HG03159 (cell line): ENCODE measurements at regions not wholly inside any gene's neighbourhood (a gene's known extent, or its start where the extent isn't known, plus 50 kb on each side); places are given as distances from the start of the nearest gene placed in this dataset.
"Not testable (repeated sequence)": the region's sequence is repeated elsewhere in the genome, so short reads cannot be mapped to it uniquely, and the experiment has no call there.

Source experiments
- ATAC-seq: cut with Tn5 transposase; IDR thresholded peaks from one replicate; pipeline ENCODE4 v1.9.1; 2021; ENCODE audit warnings: mild to moderate bottlenecking, moderate library complexity; ENCODE audit not compliant: unreplicated experiment

GRCh38 chr2:129492548-129492947 is 486.9 kb upstream of the RAB6C start:
- no peak for ATAC-seq

- ATAC-seq = no peak
Measured at GRCh38 chr2:129499747-129500146, 479.7 kb upstream of the RAB6C start.

GRCh38 chr2:129502781-129503180 is 476.7 kb upstream of the RAB6C start:
- ATAC-seq = no peak

- no peak for ATAC-seq
Measured at GRCh38 chr2:129504646-129505045, 474.8 kb upstream of the RAB6C start.

- ATAC-seq = no peak
Measured at GRCh38 chr2:129518937-129519336, 460.5 kb upstream of the RAB6C start.

GRCh38 chr2:129532158-129532557 is 447.3 kb upstream of the RAB6C start:
- ATAC-seq = not testable (repeated sequence)

DNA sequence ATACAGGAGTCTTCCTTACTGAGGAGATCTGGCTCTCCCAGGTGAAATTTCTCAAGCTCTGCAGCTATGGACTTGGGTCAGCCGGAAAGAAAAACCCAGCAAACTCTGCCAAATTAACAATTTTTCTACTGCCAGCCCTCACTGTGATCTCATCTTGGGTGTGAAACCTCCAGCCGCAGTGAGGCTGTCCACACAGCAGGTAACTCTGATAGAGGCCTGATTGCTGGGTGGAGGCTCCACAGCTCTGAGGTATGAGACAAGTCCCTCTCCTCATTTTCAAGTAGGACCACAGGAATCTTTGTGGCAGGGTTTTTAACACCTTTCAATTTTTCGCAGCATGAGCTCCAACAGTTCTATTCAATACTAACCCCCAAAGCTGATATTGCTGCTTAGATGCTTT is 430.6 kb upstream of the RAB6C start:
- no peak for ATAC-seq

DNA sequence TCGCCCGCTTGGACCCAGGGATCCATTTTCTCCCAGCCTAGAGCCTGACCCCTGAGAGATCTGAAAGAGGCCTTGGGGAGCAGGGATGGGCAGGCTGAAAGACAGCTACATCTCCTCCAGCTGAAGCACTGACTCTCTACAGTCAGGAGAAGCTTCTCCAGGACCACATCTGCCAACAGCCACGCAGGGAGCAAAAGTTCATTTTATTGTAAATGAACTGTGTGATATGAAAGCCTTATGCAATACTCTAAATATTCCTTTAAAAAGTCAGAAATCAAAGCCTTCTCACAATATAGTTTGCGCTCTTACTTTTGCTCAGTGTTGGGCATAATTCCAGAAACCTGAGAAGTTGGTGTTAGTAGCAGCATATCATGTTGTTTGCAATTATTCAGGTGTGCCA is 428.9 kb upstream of the RAB6C start:
- no peak for ATAC-seq

GRCh38 chr2:129554373-129554772 is 425.1 kb upstream of the RAB6C start:
- ATAC-seq = no peak

DNA sequence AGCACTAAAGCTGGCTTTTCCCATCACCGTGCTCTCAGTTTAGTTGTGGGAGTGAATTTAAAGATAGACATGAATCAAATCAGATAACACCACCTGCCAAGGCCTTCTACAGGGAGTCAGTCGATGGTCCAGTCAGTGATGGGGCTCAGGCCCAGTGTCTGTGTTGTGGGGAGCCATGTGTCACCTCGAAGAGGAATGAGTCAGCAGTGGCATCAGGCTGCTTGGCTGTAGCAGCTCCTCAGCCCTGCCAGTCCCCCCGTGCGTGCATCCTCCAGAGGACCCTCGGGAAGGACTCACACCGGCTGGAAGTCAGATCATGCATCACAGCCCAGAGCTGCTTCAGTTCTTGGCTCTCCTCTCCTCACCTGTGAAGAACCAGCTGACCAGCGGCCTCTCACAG is 420.4 kb upstream of the RAB6C start:
- ATAC-seq = no peak

DNA sequence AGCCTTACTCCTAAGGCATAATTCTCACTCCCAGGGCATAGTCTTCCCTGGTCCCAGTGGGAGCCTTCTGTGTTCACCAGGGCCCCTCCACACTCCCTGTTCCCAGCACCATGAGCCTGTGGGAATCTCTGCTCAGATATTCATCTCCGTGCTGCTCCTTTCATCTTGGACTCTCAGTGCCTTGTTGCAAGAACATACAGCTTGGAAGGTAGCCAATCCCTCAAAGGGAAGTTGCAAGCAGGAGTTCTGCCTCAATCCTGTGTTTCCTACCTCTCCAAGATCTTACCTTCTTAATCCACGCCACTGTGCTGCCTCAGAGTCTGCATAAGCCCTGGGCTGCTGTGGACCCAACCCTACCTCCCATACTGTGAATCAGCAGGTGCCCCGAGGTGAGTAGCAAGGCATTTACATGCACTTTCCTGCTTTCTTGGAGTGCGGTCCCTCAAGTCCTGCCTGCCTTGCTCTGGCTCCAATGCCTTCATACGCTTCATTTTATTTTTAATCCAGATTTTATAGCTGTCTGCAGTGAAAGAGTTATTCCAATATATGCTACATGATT is 413.8 kb upstream of the RAB6C start:
- no peak for ATAC-seq

DNA sequence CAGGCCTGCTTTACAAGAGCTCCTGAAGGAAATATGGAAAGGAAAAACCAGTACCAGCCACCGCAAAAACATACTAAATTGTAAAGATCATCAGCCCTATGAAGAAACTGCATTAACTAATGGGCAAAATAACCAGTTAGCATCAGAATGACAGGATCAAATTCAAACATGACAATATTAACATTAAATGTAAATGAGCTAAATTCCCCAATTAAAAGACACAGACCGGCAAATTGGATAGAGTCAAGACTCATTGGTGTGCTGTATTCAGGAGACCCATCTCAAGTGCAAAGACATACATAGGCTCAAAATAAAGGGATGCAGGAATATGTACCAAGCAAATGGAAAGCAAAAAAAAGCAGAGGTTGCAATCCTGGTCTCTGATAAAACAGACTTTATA is 408.7 kb upstream of the RAB6C start:
- ATAC-seq = not testable (repeated sequence)

GRCh38 chr2:129575431-129575830 is 404.0 kb upstream of the RAB6C start:
- no peak for ATAC-seq

DNA sequence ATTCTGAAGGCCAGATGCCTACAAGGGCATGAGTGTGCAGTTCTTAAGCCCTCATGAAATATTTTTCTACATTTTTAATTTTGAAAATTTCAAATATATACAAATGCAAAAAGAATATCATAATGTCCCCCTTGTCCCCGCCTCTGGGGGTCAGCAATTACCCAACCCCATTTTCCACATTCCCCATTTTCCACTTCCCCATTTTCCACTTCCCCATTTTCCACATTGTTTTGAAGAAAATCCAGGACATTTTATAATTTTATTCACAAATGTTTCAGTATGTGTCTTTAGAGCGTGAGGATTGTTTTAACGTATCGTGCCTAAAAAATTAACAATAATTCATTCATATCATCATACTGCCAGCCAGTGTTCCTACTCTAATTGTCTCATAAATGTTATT is 403.6 kb upstream of the RAB6C start:
- ATAC-seq = no peak

DNA sequence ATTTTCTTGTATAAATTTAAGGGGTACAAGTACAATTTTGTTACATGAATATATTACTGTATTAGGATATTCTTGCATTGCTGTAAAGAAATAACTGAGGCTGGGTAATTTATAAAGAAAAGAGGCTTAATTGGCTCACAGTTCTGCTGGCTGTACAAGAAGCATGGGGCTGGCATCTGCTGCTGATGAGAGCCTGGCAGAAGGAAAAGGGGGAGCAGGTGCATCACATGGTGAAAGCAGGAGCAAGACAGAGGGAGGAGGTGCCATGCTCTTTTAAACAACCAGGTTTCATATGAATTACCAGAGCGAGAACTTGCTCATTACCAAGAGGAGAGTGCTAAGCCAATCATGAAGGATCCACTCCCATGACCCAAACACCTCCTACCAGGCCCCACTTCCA is 399.5 kb upstream of the RAB6C start:
- ATAC-seq = no peak

- ATAC-seq = no peak
Measured at GRCh38 chr2:129585760-129586159, 393.7 kb upstream of the RAB6C start.

DNA sequence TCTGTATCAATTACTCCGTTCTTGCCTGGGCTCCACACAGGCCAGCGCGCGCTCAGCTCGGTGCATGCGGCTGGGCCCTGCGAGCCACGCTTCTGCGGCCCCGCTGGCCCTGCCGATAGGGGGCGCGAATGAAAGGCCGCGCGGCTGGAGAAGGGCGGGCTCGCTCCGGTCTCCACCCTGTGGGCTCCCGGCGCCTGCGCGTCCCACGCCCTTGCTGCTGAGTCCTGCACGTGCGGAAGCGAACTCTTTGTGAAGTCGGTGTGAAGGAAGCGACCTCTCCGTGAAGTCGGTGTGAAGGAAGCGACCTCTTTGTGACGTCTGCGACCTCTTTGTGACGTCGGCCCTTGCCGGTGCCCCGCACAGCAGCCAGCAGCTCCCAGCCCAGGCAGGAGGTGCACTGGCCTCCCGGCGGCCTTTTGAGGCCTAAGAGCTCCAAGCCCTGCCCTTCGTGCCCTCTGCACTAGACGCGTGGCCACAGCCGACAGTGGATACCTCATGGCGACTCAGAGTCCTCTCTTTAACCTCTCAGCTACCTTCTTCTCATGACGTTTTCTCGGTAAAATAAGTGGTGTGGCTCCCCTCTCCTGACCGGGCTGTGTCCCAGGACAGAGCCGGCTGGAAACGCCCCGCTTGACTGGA is 391.9 kb upstream of the RAB6C start:
- no peak for ATAC-seq

GRCh38 chr2:129604560-129604959 is 374.9 kb upstream of the RAB6C start:
- ATAC-seq = no peak

GRCh38 chr2:129605646-129606045 is 373.8 kb upstream of the RAB6C start:
- no peak for ATAC-seq

- ATAC-seq = no peak
Measured at GRCh38 chr2:129606496-129607270, 372.8 kb upstream of the RAB6C start.

- ATAC-seq = no peak
Measured at GRCh38 chr2:129609224-129609623, 370.2 kb upstream of the RAB6C start.

GRCh38 chr2:129610766-129611165 is 368.7 kb upstream of the RAB6C start:
- ATAC-seq = no peak
